NCI-H1436 treated with DMSO at 0.1 percent for 48 hours (cell line): ENCODE measurements at regions not wholly inside any gene's neighbourhood (a gene's known extent, or its start where the extent isn't known, plus 50 kb on each side); places are given as distances from the start of the nearest gene placed in this dataset.

Experiments
- DNase-seq: peaks from one replicate; lab custom pipeline; 2025; lab: John Stamatoyannopoulos, UW

GRCh38 chr20:39631557-39631956 is 669.4 kb downstream of the DHX35 start:
- DNase-seq = no peak

GRCh38 chr20:39630215-39630908 is 668.2 kb downstream of the DHX35 start:
- DNase-seq = no peak

GRCh38 chr20:39627765-39628164 is 665.6 kb downstream of the DHX35 start:
- no peak for DNase-seq

GRCh38 chr20:39624316-39624715 is 662.2 kb downstream of the DHX35 start:
- no peak for DNase-seq

- no peak for DNase-seq
These were observed 661.6 kb downstream of the DHX35 start for GRCh38 chr20:39623584-39624234.

- no peak for DNase-seq
These were observed 657.2 kb downstream of the DHX35 start for GRCh38 chr20:39619271-39619785.

- no peak for DNase-seq
These were observed 649.8 kb downstream of the DHX35 start for GRCh38 chr20:39611901-39612300.

- DNase-seq = no peak
These were observed 645.0 kb downstream of the DHX35 start for GRCh38 chr20:39607141-39607540.

GRCh38 chr20:39605908-39606307 is 643.8 kb downstream of the DHX35 start:
- no peak for DNase-seq

GRCh38 chr20:39605361-39605760 is 643.2 kb downstream of the DHX35 start:
- DNase-seq = no peak

GRCh38 chr20:39603219-39603618 is 641.1 kb downstream of the DHX35 start:
- no peak for DNase-seq

GRCh38 chr20:39602649-39603048 is 640.5 kb downstream of the DHX35 start:
- no peak for DNase-seq

GRCh38 chr20:39600871-39601270 is 638.7 kb downstream of the DHX35 start:
- no peak for DNase-seq

GRCh38 chr20:39600156-39600555 is 638.0 kb downstream of the DHX35 start:
- DNase-seq = no peak

- no peak for DNase-seq
These were observed 634.4 kb downstream of the DHX35 start for GRCh38 chr20:39596554-39596953.

GRCh38 chr20:39592371-39592770 is 630.2 kb downstream of the DHX35 start:
- DNase-seq = no peak

- DNase-seq = no peak
These were observed 626.1 kb downstream of the DHX35 start for GRCh38 chr20:39588148-39588757.

- no peak for DNase-seq
These were observed 618.9 kb downstream of the DHX35 start for GRCh38 chr20:39581034-39581433.

GRCh38 chr20:39576771-39577170 is 614.6 kb downstream of the DHX35 start:
- no peak for DNase-seq

GRCh38 chr20:39574061-39574460 is 611.9 kb downstream of the DHX35 start:
- no peak for DNase-seq

GRCh38 chr20:39571171-39571570 is 609.0 kb downstream of the DHX35 start:
- no peak for DNase-seq

- DNase-seq = no peak
These were observed 606.0 kb downstream of the DHX35 start for GRCh38 chr20:39568109-39568508.

GRCh38 chr20:39563349-39563748 is 601.2 kb downstream of the DHX35 start:
- DNase-seq = no peak
